Caco-2 (cell line): ENCODE measurements at regions not wholly inside any gene's neighbourhood (a gene's known extent, or its start where the extent isn't known, plus 50 kb on each side); places are given as distances from the start of the nearest gene placed in this dataset.

Source experiments
- BruUV-seq: library from RNA; stranded (reverse); fragments of 400-500 nt; replicated peaks from 2 replicates; lab custom pipeline; 2021; lab: Mats Ljungman, UMichigan
- CTCF ChIA-PET: fragments of 300-600 bp; sonication (Branson Sonifier 250); formaldehyde crosslinking; loops from one replicate; lab custom pipeline; 2022; ENCODE audit warnings: antibody characterized with exemption; lab: Charles Lee
- POLR2A ChIA-PET: fragments of 300-600 bp; sonication (Branson Sonifier 250); formaldehyde crosslinking; loops from one replicate; lab custom pipeline; 2022; ENCODE audit warnings: antibody characterized with exemption; lab: Charles Lee
- DNase-seq, 2 experiments: peaks; one replicate each; pipeline versions ENCODE4 v3.0.0 to v3.0.0-alpha.2; 2020 to 2022
- H3K27me3 ChIP-seq: replicated peaks from 2 replicates; pipeline ENCODE4 v1.6.0; 2011; ENCODE audit warnings: low read length; ENCODE audit not compliant: control insufficient read depth, insufficient read depth
- H3K36me3 ChIP-seq: 2 replicates; pipeline ENCODE4 v1.5.1; 2011; ENCODE audit warnings: low read length; ENCODE audit not compliant: control insufficient read depth, insufficient read depth
- H3K4me1 ChIP-seq: fragments of 250-450 bp; sonication (Bioruptor Pico); 2 replicates; pipeline ENCODE4 v1.5.1; 2020; ENCODE audit warnings: mild to moderate bottlenecking
- H3K4me3 ChIP-seq: 2 replicates; pipeline ENCODE4 v1.5.1; 2011; ENCODE audit warnings: low read depth, mild to moderate bottlenecking, control low read depth, low read length
- H3K9me3 ChIP-seq: fragments of 250-450 bp; sonication (Bioruptor Pico); 2 replicates; pipeline ENCODE4 v1.5.1; 2020; ENCODE audit warnings: mild to moderate bottlenecking, moderate library complexity
- H3K27ac Mint-ChIP-seq: one replicate; pipeline ENCODE4 v1.8.0; 2022; ENCODE audit warnings: mixed read lengths; ENCODE audit not compliant: unreplicated experiment
- H3K27me3 Mint-ChIP-seq: one replicate; pipeline ENCODE4 v1.8.0; 2022; ENCODE audit warnings: mixed read lengths; ENCODE audit not compliant: insufficient read depth, unreplicated experiment
- H3K36me3 Mint-ChIP-seq: one replicate; pipeline ENCODE4 v1.8.0; 2022; ENCODE audit warnings: mild to moderate bottlenecking, mixed read lengths; ENCODE audit not compliant: insufficient read depth, unreplicated experiment
- H3K4me1 Mint-ChIP-seq: one replicate; pipeline ENCODE4 v1.8.0; 2022; ENCODE audit warnings: low read depth, mixed read lengths; ENCODE audit not compliant: unreplicated experiment
- H3K4me3 Mint-ChIP-seq: one replicate; pipeline ENCODE4 v1.8.0; 2022; ENCODE audit warnings: mild to moderate bottlenecking, moderate library complexity, mixed read lengths; ENCODE audit not compliant: unreplicated experiment
- H3K9me3 Mint-ChIP-seq: one replicate; pipeline ENCODE4 v1.8.0; 2022; ENCODE audit warnings: mixed read lengths; ENCODE audit not compliant: unreplicated experiment
- CTCF ChIP-seq, 2 experiments: fragments of 200-600 bp in 1 of 2; IDR thresholded peaks; 1 replicate in 1 of 2; 2 replicates in 1 of 2; pipeline versions ENCODE4 v1.5.1 to v1.8.0; 2011 to 2022; ENCODE audit warnings: antibody characterized with exemption in 1 of 2, control low read depth in 1 of 2, inconsistent platforms in 1 of 2, low read depth in 1 of 2, low read length in 1 of 2, mild to moderate bottlenecking in 1 of 2, moderate library complexity in 1 of 2; ENCODE audit not compliant: insufficient read depth in 1 of 2, severe bottlenecking in 1 of 2, unreplicated experiment in 1 of 2
- intact Hi-C: fragments of 100-400 bp; cut with micrococcal nuclease; formaldehyde crosslinking; loops from one replicate; pipeline ENCODE4 v1.10.0; 2022; ENCODE audit not compliant: unreplicated experiment

DNA sequence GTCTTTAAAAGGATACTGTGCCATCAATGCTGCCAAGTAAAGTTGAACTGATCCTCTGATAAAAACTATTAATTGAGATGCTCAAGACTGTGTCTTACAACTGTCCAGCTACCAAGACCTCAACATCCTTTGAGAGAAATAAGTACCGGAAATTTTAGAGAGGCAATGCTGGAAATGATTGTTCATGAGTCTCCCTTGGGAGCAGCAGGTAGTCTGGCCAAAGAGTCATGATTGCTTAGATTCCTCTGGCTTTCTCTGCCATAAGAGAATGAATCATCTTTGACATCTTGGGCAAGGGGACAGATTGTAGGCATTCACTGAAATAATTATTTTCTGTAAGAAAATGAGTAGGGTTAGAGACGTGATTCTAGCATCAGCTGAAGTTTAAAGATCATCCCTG, 466.6 kb upstream of the DAB2 start:
- no peak overlapping the region for H3K4me3 Mint-ChIP-seq
- H3K9me3 ChIP-seq, result no peaks in the 10 kb centered on the region
- H3K27me3 ChIP-seq, result no peaks in the 10 kb centered on the region
- no peak overlapping the region for H3K4me3 ChIP-seq
- no peaks in the 10 kb centered on the region for H3K36me3 Mint-ChIP-seq
- no peaks in the 10 kb centered on the region for H3K27me3 Mint-ChIP-seq
- H3K4me1 ChIP-seq, result no peaks in the 10 kb centered on the region
- H3K36me3 ChIP-seq, result no peaks in the 10 kb centered on the region
- DNase-seq, result no peak
- ChIA-PET CTCF (no interaction called here), POLR2A (no interaction called here)
- intact Hi-C loops, result no loop called here
- TF ChIP-seq CTCF (IDR thresholded peaks at IDR 0.05; ENCODE audit: insufficient read depth in 1 of 2, low read depth in 1 of 2, low read length in 1 of 2, severe bottlenecking in 1 of 2, unreplicated experiment in 1 of 2), result no peak
- H3K9me3 Mint-ChIP-seq, result no peaks in the 10 kb centered on the region
- no peak overlapping the region for H3K27ac Mint-ChIP-seq
- no TSS peak for BruUV-seq
- H3K4me1 Mint-ChIP-seq, result no peaks in the 10 kb centered on the region

- Histone ChIP-seq H3K9me3 (no peaks in the 10 kb centered on the region), H3K27me3 (no peaks in the 10 kb centered on the region), H3K4me1 (no peaks in the 10 kb centered on the region), H3K36me3 (no peaks in the 10 kb centered on the region), H3K4me3 (no peak overlapping the region)
- BruUV-seq, result no TSS peak
- DNase-seq, result no peak
- no peaks in the 10 kb centered on the region for H3K36me3 Mint-ChIP-seq
- no peak for TF ChIP-seq CTCF (IDR thresholded peaks at IDR 0.05; ENCODE audit: insufficient read depth in 1 of 2, low read depth in 1 of 2, low read length in 1 of 2, severe bottlenecking in 1 of 2, unreplicated experiment in 1 of 2)
- intact Hi-C loops, result no loop called here
- H3K9me3 Mint-ChIP-seq, result no peaks in the 10 kb centered on the region
- H3K4me1 Mint-ChIP-seq, result no peaks in the 10 kb centered on the region
- CTCF ChIA-PET, result no interaction called here
- H3K27ac Mint-ChIP-seq, result no peak overlapping the region
- POLR2A ChIA-PET, result no interaction called here
- no peak overlapping the region for H3K4me3 Mint-ChIP-seq
- no peaks in the 10 kb centered on the region for H3K27me3 Mint-ChIP-seq
These were observed 456.2 kb upstream of the DAB2 start for GRCh38 chr5:39880985-39881384.

GRCh38 chr5:39877479-39877878, 452.7 kb upstream of the DAB2 start:
- CTCF ChIA-PET, result no interaction called here
- no peak overlapping the region for H3K27ac Mint-ChIP-seq
- Histone ChIP-seq H3K27me3 (no peaks in the 10 kb centered on the region), H3K4me3 (no peak overlapping the region), H3K36me3 (no peaks in the 10 kb centered on the region), H3K4me1 (no peaks in the 10 kb centered on the region), H3K9me3 (no peaks in the 10 kb centered on the region)
- POLR2A ChIA-PET, result no interaction called here
- no peak for DNase-seq
- H3K27me3 Mint-ChIP-seq, result no peaks in the 10 kb centered on the region
- TF ChIP-seq CTCF (IDR thresholded peaks at IDR 0.05; ENCODE audit: insufficient read depth in 1 of 2, low read depth in 1 of 2, low read length in 1 of 2, severe bottlenecking in 1 of 2, unreplicated experiment in 1 of 2), result no peak
- H3K4me1 Mint-ChIP-seq, result no peaks in the 10 kb centered on the region
- intact Hi-C loops, result no loop called here
- H3K4me3 Mint-ChIP-seq, result no peak overlapping the region
- no TSS peak for BruUV-seq
- no peaks in the 10 kb centered on the region for H3K9me3 Mint-ChIP-seq
- H3K36me3 Mint-ChIP-seq, result no peaks in the 10 kb centered on the region
